ENCODE measurements at regions not wholly inside any gene's neighbourhood (a gene's known extent, or its start where the extent isn't known, plus 50 kb on each side); places are given as distances from the start of the nearest gene placed in this dataset.
"Not testable (repeated sequence)": the region's sequence is repeated elsewhere in the genome, so short reads cannot be mapped to it uniquely, and the experiment has no call there.

DNA sequence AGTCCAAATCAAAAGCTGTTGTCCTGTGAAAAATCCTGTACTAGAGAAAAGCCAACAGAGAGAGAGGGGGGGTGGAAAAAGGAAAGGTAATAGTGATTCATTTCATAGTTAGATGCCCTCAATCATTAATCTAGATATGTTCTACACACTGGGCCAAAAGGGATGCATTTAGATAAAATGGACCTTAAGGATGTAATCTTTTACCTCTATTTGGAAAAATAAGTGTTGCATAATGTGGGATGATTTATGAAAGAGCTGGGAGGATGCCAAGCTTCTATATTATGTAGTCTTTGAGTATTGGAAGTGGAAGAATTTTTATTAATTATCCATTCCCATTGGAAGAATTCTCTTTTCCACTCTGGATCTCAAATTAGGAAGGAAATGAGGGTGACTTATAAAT lies 480.5 kb upstream of the ZEB2 start:
- DNase-seq (ENCODE audit: low read depth in 4 of 4, low spot score in 1 of 4) = no peak

DNA sequence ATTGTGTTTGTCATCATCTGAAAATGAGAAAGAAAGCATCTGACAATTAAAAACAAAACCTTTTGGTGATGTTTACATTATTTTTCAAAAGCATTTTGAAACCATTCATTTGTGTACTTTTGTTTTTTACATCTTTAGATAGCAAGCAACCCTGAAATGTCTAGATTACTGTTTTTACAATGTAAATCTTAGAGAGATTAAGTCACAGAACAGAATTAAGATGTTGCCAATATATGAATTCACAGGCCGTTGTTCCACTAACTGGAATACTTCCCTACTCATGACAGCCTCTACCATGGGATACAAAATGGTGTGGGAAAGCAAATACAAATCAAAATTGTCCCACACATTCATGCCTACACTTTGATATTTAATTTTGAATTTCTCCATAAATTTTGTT lies 480.0 kb upstream of the ZEB2 start:
- DNase-seq (ENCODE audit: low read depth in 4 of 4, low spot score in 1 of 4) = no peak

DNA sequence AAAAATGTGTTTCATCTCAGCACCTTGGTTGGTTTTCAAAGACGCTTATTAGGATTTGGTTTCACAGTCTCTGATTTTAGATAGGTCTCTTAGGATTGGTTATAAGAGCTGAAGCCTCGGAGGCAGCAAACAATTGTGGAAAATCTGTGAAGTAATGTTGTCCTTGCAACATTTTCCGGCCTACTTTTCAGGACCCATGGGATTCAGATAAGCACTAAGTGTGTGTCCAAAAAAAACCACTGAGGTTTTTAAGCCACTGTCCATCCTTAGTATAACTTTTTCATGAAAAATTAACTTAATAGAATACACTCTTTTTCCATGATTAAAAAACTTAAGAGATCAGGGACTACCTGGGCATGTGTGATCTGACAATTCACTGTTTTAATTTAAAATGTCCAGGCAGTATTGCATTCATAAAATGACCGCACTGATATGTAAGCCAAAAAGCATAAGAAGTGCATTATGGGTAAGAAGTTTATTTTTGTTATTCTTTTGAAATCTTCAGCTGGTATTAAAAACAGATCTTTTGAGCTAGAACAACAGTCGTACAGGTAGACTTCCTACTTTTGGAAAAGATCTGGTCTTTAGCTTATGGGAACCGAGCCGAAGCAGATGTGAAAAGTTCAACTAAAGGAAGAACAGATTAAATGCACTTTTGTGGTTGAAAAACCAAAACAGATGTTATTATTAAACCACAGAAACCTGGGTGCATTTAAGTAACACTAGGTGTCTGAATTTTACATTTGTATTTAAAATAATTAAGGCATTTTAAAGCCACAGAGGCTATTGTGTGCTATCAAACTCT lies 479.4 kb upstream of the ZEB2 start:
- DNase-seq (ENCODE audit: low read depth in 4 of 4, low spot score in 1 of 4) = no peak

DNA sequence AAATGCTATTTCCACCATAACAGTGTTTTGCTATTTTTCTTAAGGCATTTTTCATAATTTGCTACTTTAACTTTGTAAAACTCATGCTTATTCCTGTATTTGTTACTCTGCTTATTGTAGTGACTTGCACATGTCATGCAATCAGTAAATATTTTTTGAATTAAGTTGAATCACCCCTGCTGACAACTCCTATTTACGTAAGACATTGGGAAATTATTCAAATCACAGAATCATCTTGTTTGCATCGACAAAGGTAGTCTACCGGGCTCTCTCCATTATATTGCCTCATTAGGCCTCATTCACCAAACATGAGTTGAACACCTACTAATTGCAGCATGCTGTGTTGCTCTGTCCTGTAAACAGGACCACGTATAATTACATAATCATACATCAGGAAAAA lies 478.5 kb upstream of the ZEB2 start:
- no peak for DNase-seq (ENCODE audit: low read depth in 4 of 4, low spot score in 1 of 4)

DNA sequence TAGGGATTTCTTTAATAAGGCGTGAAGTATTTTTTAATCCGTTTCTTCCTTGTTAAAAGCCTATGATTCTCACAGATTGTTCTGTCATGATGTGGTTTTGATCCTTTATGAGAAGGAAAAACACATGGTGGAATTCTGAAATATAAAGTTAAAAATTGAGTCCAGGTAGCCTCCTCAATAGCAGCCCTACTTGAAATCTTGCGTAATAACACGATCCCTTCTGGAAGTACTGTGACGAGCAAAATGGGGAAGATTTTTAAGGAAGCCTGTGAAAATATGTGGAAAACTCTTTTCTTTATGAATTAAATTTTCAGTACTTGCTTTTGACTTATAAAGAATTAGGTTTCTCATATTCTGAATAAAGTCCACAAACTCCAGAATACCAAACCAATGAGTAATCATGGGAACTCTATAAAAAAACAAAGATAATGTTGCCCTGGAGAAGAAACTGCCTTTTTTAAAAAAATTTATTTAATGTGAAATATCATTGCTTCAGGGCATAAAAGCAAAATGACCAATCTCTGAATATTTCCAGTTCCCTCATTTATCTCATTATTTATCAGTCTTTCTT lies 476.4 kb upstream of the ZEB2 start:
- DNase-seq (ENCODE audit: low read depth in 4 of 4, low spot score in 1 of 4) = no peak

DNA sequence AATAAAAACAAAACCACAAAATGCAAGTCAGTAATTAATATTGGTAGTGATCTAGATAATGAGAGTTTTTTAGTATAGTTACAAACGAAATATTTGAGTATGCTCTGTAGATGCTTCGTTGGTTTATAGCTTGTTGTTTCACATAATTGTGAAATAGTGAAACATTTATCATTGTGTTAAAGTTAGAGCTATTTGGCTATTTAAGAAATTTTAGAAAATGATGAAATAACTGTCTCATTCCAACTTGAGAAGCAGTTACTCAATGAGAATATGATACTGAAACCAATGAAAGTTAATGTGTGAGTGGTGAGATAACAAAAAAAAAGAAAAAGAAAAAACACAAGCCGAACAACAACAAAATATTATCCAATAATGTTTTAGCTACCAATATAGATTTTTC lies 475.6 kb upstream of the ZEB2 start:
- DNase-seq (ENCODE audit: low read depth in 4 of 4, low spot score in 1 of 4) = no peak

DNA sequence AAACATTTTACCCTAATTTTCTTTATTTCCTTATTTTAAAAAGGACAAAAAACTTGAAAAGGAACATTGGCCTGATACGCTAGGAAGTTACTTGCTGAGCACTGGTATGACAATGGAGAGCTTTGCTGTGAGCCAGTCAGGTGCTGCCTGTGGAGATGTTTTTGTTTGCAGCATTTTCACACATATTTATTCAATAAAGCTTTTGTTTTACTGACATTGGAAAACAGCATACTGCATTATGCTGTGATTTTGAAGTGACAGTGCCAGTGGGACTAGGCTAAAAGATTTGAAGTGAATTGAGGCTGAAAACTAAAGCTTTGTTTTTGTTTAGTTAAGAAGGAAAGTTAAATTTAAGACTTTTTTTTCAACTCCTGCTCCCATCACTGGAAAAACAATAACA lies 470.7 kb upstream of the ZEB2 start:
- DNase-seq (ENCODE audit: low read depth in 4 of 4, low spot score in 1 of 4) = no peak

DNA sequence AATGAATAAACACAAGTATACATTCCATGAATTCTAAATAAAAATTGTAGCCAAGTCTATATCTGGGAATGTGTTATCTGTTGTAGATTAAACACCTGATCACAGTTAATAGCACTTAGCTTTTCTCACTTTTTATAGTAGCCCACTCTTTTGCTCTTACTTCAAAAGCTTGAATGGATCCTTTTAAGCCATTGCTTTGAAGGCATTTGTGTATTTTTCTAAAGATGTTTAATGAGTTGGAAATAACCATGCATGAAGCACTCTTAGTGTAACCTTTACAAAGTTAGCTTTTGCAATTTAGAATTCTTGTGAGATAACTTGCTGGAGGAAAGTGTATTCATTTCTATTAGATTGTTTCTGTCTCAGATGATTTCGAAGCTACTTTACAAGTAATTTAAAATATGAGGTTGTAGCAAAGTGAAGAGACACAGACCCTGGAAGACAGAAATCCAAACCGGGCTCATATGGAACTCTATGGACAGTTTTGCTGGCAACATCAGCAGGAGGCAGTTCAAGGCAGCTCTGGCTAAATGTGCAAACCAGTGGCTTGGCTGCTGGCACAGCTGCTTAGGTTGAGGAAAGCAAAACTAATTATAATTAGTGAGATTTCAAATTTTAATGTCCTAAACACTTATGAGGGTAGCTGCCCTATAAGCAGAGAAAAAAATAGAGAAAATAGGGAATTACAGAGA lies 469.8 kb upstream of the ZEB2 start:
- no peak for DNase-seq (ENCODE audit: low read depth in 4 of 4, low spot score in 1 of 4)

DNA sequence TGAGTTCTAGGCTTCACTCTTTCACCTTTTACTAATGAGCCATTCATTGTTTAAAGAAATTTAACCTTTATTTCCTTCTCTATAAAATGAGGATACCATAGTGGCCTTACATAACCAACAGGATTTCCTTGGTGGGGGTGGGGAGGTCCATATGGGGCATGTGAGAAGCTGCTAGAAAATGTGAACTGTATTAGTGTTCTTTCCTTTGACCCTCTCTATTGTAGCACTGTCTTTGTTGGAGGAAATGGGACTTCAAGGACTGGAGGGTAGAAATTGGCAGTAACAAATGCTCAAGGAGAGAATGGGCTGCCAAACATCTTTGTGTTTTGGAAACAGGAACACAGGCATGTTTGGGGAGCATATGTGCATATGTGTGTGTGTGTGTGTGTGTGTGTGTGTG lies 468.7 kb upstream of the ZEB2 start:
- no peak for DNase-seq (ENCODE audit: low read depth in 4 of 4, low spot score in 1 of 4)

DNA sequence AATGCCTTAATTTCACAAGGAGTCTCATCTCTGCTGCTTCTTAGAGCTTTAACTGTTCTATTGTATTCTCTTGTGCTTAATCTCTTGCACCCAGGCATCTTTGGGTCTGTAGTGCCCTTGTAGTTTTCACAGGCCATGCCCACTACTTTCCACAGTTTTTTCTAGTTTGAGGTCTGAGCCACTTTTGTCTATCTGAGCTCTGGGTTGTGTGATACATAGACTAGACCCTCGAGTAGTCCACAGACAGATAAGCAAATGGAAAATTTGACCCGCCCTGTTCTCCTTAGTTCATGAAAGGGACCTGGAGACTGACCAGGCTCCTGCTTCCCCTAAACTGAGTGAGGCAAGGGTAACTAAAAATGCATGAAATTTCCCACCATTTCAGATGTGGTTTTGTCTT lies 466.8 kb upstream of the ZEB2 start:
- DNase-seq (ENCODE audit: low read depth in 4 of 4, low spot score in 1 of 4) = no peak

DNA sequence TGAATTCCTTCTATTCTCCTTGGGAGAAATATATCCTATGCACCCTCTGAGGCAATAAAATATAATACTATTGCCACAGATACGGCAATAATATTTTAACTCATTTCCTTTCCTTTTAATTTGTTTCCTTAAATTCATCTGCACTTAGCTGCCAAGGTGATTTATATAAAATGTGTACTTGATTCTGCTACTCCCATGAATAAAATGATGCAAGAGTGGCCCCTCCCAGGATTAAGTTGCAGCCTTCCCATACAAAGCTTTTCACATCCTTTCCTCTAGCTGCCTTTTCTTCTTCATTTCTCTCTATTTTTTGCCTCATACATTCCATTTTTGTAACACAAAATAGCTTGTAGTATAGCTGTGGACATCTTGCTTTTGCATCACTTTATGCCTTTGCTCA lies 464.1 kb upstream of the ZEB2 start:
- no peak for DNase-seq (ENCODE audit: low read depth in 4 of 4, low spot score in 1 of 4)

DNA sequence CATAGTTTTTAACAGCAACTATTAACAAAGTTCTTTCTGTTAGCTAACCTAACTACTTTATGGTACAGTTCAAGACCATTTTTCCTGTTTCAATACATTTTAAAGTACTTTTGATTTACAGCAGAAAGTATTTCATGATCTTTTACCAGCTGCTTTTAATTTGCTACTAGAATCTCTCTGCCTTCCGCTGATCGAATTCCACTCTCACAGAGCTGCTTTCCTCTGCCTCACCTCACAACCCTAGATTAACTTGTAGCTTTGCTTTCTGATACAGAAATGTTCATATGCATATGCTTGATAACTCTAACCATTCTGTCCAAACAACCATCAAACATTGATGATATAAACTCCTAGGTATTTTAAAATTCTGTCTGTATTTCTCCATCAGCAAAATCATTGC lies 463.2 kb upstream of the ZEB2 start:
- DNase-seq (ENCODE audit: low read depth in 4 of 4, low spot score in 1 of 4) = no peak

DNA sequence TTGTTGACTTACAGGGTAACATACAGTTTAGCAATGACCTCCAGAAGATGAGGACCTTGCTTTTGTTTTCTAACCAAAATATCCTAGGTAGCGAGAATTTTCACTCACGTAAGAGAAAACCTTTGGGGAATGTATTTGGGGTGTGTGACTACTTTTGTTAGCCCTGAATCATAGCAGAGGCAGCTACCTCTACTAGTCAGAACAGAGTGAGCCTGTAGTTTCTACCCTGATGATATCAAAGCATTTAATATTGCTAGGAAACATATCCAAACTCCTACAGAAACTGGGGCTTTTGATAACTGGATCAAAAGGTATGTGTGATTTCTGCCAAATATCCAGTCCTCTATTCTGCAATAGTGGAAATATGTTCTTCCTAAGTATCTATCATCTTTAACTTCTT lies 462.6 kb upstream of the ZEB2 start:
- no peak for DNase-seq (ENCODE audit: low read depth in 4 of 4, low spot score in 1 of 4)

DNA sequence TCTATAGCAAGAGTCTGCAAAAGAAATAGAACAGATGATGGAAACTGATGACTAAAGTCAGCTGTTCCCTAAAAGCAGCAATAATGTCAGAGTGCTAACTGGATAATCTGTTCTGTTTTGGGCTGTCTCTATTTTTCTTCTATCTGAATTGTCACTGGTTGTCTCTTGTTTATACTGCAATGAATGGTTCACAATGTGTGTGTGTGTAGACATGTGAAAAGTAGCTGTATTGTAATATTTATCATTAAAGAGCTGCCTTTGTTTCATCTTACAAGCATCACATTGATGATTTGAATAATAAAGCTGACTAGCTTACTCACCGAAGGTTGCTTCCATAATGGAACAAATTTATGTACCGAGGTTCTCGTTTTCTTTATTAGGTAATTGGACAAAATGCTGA lies 456.0 kb upstream of the ZEB2 start:
- no peak for DNase-seq (ENCODE audit: low read depth in 4 of 4, low spot score in 1 of 4)

DNA sequence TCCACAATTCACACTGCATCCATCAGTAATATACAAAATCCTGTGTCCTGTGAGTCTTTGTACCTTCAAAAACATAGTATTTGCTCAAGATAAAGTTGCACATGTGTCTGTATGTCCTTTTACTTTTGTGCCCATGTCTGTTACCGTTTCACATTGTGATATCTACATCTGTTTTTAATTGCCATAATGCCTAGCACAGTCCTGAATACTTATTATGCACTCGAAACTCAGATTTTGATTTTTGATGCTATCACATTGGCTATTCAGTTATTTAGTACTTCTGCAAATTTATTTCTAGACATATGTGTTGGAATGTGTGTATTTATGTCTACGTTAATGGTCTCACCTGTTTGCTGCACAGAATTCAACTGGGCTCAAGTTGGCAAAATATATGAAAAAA lies 452.8 kb upstream of the ZEB2 start:
- DNase-seq (ENCODE audit: low read depth in 4 of 4, low spot score in 1 of 4) = no peak

DNA sequence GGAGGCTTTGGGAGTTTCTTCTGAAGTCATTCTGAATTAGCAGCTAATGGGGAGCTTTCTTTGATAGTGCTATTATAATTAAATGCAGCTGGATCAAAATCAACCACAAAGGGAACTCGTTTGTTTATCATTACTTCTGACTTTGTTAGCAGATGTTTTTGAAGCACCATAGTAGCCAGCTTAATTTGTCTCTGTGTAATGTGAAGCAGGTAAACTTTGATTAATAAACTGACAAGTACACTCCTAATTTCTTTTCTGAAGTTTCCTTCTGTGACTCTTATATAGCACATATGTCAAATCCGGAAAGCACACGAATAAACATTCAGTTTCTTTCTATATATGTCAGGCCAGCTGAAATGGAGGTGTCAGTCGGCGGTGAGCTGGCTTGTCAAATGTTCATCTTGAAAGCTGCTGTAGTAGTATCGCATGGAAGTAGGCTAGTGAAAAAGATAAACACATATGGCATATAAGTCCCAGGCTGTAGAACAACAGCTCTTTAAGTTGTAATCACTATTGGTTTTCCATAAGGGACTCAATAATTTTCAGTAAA lies 451.9 kb upstream of the ZEB2 start:
- DNase-seq (ENCODE audit: low read depth in 4 of 4, low spot score in 1 of 4) = no peak

DNA sequence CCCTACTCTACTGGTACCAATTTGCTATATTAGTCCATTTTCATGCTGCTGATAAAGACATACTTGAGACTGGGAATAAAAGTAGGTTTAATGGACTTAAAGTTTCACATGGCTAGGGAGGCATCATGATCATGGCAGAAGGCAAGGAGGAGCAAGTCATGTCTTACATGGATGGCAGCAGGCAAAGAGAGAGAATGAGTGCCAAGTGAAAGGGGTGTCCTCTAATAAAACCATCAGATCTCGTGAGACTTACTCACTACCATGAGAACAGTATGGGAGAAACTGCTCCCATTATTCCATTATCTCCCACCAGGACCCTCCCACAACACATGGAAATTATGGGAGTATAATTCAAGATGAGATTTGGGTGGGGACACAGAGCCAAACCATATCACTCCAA lies 450.5 kb upstream of the ZEB2 start:
- not testable (repeated sequence) for DNase-seq (ENCODE audit: low read depth in 4 of 4, low spot score in 1 of 4)

DNA sequence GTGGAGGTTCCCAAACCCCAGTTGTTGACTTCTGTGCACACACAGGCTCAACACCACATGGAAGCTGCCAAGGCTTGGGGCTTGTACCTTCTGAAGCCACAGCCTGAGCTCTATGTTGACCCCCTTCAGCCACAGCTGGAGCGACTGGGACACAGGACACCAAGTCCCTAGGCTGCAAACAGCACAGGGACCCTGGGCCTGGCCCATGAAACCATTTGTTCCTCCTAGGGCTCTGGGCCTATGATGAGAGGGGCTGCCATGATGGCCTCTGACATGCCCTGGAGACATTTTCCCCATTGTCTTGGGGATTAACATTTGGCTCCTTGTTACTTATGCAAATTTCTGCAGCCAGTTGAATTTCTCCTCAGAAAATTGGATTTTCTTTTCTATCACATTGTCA lies 449.6 kb upstream of the ZEB2 start:
- DNase-seq (ENCODE audit: low read depth in 4 of 4, low spot score in 1 of 4) = not testable (repeated sequence)

DNA sequence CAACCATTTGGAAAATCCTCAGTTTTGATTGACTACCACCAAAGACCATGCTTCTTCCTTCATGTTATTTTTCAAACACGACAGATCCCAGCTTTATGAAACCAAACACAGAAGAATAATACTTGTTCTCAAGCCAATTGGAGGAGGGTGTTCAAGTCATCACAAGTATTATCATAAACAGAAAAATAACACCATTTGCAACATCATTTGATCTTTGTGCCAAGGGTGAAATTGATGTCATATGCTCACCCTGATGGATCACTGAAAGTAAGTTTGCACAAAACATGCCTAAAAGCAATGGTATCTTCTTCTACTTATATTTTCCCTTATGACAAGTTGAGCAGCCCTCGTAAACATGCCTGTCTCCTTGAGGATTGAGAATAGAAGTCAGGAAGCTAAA lies 448.0 kb upstream of the ZEB2 start:
- DNase-seq (ENCODE audit: low read depth in 4 of 4, low spot score in 1 of 4) = no peak

DNA sequence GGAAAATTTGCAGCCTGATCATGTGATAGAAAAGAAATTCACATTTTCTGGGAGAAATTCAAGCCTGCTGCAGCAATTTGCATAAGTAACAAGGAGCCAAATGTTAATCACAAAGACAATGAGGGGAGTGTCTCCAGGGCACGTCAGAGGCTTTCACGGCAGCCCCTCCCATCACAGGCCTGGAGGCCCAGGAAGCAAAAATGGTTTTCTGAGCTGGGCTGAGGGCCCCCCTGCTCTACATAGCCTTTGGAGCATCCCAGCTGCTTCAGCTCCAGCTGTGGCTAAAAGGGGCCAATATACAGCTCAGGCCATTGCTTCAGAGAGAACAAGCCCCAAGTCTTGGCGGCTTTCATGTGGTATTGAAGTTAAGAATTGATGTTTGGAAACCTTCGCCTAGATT lies 445.3 kb upstream of the ZEB2 start:
- no peak for DNase-seq (ENCODE audit: low read depth in 4 of 4, low spot score in 1 of 4)

DNA sequence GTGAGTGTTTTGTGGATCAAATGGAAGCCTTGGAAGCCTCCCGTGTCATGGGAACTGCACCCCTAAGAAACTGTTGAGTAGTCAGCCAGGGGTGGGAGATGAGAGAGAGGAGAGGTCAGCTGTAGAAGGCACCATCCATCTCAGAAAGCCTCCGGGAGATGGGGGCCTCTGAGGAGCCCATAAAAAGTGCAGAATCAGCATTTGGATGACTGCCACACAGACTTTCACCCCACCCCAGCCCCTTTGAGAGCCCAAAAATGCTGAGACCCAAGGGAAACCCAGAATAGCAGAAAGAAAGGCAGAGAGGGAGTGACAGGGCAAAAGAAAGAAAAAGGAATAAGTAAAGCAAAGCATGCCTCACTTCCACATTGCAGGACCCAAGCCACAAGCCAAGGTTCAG lies 443.1 kb upstream of the ZEB2 start:
- DNase-seq (ENCODE audit: low read depth in 4 of 4, low spot score in 1 of 4) = no peak

DNA sequence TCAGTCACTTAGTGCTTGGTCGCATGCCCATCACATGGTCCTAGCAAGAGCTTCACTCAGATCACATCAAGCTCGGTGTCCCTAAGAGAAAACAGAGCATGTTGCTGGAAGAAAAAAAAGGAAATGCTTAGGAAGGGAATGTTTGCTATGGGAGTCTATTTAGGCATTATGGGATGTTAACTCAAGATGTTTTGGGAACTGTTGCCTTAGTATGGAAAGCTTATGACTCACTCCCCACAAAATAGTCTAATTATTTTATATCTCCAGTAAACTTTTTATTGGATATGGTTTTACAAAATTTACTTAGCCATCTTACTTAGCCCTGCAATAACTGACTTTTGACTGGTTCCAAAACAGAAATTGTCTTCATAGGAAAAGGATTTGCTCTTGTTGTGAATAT lies 439.5 kb upstream of the ZEB2 start:
- no peak for DNase-seq (ENCODE audit: low read depth in 4 of 4, low spot score in 1 of 4)

Data from stimulated activated CD4-positive, alpha-beta T cell treated with anti-CD3 and anti-CD28 coated beads, Interleukin-1b, Interleukin-23, amount 100 ng/mL, for 24 hours (primary cell).